ENCODE measurements at regions not wholly inside any gene's neighbourhood (a gene's known extent, or its start where the extent isn't known, plus 50 kb on each side); places are given as distances from the start of the nearest gene placed in this dataset.

DNA sequence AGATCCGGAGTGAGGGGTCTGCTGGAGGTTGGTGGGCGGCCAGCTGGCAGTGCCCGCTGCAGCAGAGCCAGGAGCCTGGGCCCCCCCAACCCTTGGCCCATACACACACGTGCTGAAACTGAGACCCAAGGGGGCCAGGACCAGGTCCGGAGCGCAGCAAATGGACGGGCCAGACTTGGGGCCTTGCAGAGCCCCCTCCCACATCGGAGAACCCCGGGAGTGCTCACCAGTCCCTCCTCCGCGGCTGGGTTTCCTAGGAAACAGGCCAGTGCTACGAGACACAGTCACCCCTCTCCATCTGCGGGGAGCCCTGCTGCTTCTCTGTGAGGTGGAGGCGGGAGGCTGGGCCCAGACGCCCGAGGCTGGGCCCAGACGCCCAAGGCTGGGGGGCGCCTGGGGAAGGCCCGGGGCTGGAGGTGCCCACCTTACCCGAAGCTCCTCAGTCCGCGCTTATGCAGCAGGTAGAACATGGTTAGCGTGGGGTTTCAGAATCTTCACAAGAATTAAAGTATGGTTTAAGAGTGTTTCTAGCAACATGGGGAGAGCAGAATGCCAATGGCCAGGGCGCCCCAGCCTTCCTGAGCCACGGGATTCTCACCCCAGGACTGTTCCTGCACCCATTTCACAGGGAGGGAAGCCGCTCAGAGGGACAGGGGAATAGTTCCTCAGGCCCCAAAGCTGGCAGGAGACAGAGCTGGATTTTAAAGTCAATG lies 135.0 kb upstream of the PRR20G start:
- TF ChIP-seq CTCF (IDR thresholded peaks at IDR 0.05) (no peak), POLR2A (IDR thresholded peaks at IDR 0.05) (no peak)

All from uterus (tissue), 2 donors.